ENCODE measurements at regions not wholly inside any gene's neighbourhood (a gene's known extent, or its start where the extent isn't known, plus 50 kb on each side); places are given as distances from the start of the nearest gene placed in this dataset.

GRCh38 chr13:102530751-102531150 is 66.0 kb upstream of the TPP2 start:
- TF ChIP-seq, protein P1, sequence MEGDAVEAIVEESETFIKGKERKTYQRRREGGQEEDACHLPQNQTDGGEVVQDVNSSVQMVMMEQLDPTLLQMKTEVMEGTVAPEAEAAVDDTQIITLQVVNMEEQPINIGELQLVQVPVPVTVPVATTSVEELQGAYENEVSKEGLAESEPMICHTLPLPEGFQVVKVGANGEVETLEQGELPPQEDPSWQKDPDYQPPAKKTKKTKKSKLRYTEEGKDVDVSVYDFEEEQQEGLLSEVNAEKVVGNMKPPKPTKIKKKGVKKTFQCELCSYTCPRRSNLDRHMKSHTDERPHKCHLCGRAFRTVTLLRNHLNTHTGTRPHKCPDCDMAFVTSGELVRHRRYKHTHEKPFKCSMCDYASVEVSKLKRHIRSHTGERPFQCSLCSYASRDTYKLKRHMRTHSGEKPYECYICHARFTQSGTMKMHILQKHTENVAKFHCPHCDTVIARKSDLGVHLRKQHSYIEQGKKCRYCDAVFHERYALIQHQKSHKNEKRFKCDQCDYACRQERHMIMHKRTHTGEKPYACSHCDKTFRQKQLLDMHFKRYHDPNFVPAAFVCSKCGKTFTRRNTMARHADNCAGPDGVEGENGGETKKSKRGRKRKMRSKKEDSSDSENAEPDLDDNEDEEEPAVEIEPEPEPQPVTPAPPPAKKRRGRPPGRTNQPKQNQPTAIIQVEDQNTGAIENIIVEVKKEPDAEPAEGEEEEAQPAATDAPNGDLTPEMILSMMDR (IDR thresholded peaks at IDR 0.05), result no peak
- no peak for TF ChIP-seq POLR2AphosphoS5 (IDR thresholded peaks at IDR 0.05)
